Rectal smooth muscle tissue (tissue), 1 donor: ENCODE measurements at regions not wholly inside any gene's neighbourhood (a gene's known extent, or its start where the extent isn't known, plus 50 kb on each side); places are given as distances from the start of the nearest gene placed in this dataset.

Experiments used
- H3K27ac ChIP-seq: one replicate; pipeline ENCODE4 v1.7.0; 2013; ENCODE audit warnings: low read depth, low read length, inconsistent platforms
- H3K27me3 ChIP-seq: one replicate; pipeline ENCODE4 v1.7.0; 2013; ENCODE audit warnings: low read length; ENCODE audit not compliant: control insufficient read depth, insufficient read depth
- H3K36me3 ChIP-seq: one replicate; pipeline ENCODE4 v1.7.0; 2013; ENCODE audit warnings: low read length; ENCODE audit not compliant: control insufficient read depth, insufficient read depth
- H3K4me1 ChIP-seq: one replicate; pipeline ENCODE4 v1.7.0; 2013; ENCODE audit warnings: low read length; ENCODE audit not compliant: control insufficient read depth, insufficient read depth
- H3K4me3 ChIP-seq: one replicate; pipeline ENCODE4 v1.7.0; 2013; ENCODE audit warnings: low read length
- H3K9ac ChIP-seq: one replicate; pipeline ENCODE4 v1.7.0; 2013; ENCODE audit warnings: low read length

- H3K9ac ChIP-seq = no peak overlapping the region
- H3K4me1 ChIP-seq = no peaks in the 10 kb centered on the region
- H3K27me3 ChIP-seq = no peaks in the 10 kb centered on the region
- no peak overlapping the region for H3K27ac ChIP-seq
- H3K36me3 ChIP-seq = no peaks in the 10 kb centered on the region
- no peak overlapping the region for H3K4me3 ChIP-seq
Measured at GRCh38 chr5:106728208-106728607, 942.5 kb downstream of the EFNA5 start.

GRCh38 chr5:106727071-106727470 is 943.7 kb downstream of the EFNA5 start:
- no peak overlapping the region for H3K27ac ChIP-seq
- H3K4me3 ChIP-seq = no peak overlapping the region
- H3K36me3 ChIP-seq = no peaks in the 10 kb centered on the region
- H3K9ac ChIP-seq = no peak overlapping the region
- no peaks in the 10 kb centered on the region for H3K4me1 ChIP-seq
- no peaks in the 10 kb centered on the region for H3K27me3 ChIP-seq

- H3K4me3 ChIP-seq = no peak overlapping the region
- no peaks in the 10 kb centered on the region for H3K4me1 ChIP-seq
- no peak overlapping the region for H3K27ac ChIP-seq
- H3K9ac ChIP-seq = no peak overlapping the region
- no peaks in the 10 kb centered on the region for H3K27me3 ChIP-seq
- no peaks in the 10 kb centered on the region for H3K36me3 ChIP-seq
Measured at GRCh38 chr5:106720367-106720766, 950.4 kb downstream of the EFNA5 start.

GRCh38 chr5:106699796-106700195 is 970.9 kb downstream of the EFNA5 start:
- no peak overlapping the region for H3K27ac ChIP-seq
- no peaks in the 10 kb centered on the region for H3K36me3 ChIP-seq
- H3K4me1 ChIP-seq = no peaks in the 10 kb centered on the region
- H3K27me3 ChIP-seq = no peaks in the 10 kb centered on the region
- H3K9ac ChIP-seq = no peak overlapping the region
- no peak overlapping the region for H3K4me3 ChIP-seq

GRCh38 chr5:106699198-106699597 is 971.5 kb downstream of the EFNA5 start:
- no peak overlapping the region for H3K27ac ChIP-seq
- no peaks in the 10 kb centered on the region for H3K4me1 ChIP-seq
- H3K9ac ChIP-seq = no peak overlapping the region
- H3K27me3 ChIP-seq = no peaks in the 10 kb centered on the region
- H3K4me3 ChIP-seq = no peak overlapping the region
- no peaks in the 10 kb centered on the region for H3K36me3 ChIP-seq

- H3K27ac ChIP-seq = no peak overlapping the region
- H3K36me3 ChIP-seq = no peaks in the 10 kb centered on the region
- H3K4me1 ChIP-seq = no peaks in the 10 kb centered on the region
- no peak overlapping the region for H3K9ac ChIP-seq
- no peaks in the 10 kb centered on the region for H3K27me3 ChIP-seq
- H3K4me3 ChIP-seq = no peak overlapping the region
Measured at GRCh38 chr5:106698169-106698568, 972.6 kb downstream of the EFNA5 start.

GRCh38 chr5:106691701-106692100 is 979.0 kb downstream of the EFNA5 start:
- Histone ChIP-seq H3K27ac (no peak overlapping the region), H3K36me3 (no peaks in the 10 kb centered on the region), H3K4me3 (no peak overlapping the region), H3K4me1 (no peaks in the 10 kb centered on the region), H3K27me3 (no peaks in the 10 kb centered on the region), H3K9ac (no peak overlapping the region)

GRCh38 chr5:106690585-106690984 is 980.2 kb downstream of the EFNA5 start:
- Histone ChIP-seq H3K4me3 (no peak overlapping the region), H3K36me3 (no peaks in the 10 kb centered on the region), H3K4me1 (no peaks in the 10 kb centered on the region), H3K9ac (no peak overlapping the region), H3K27me3 (no peaks in the 10 kb centered on the region), H3K27ac (no peak overlapping the region)

- H3K36me3 ChIP-seq = no peaks in the 10 kb centered on the region
- H3K9ac ChIP-seq = no peak overlapping the region
- H3K4me3 ChIP-seq = no peak overlapping the region
- no peak overlapping the region for H3K27ac ChIP-seq
- H3K27me3 ChIP-seq = no peaks in the 10 kb centered on the region
- H3K4me1 ChIP-seq = no peaks in the 10 kb centered on the region
Measured at GRCh38 chr5:106680330-106680729, 990.4 kb downstream of the EFNA5 start.

GRCh38 chr5:106677057-106677456 is 993.7 kb downstream of the EFNA5 start:
- Histone ChIP-seq H3K4me1 (no peaks in the 10 kb centered on the region), H3K27ac (no peak overlapping the region), H3K4me3 (no peak overlapping the region), H3K36me3 (no peaks in the 10 kb centered on the region), H3K9ac (no peak overlapping the region), H3K27me3 (no peaks in the 10 kb centered on the region)

- Histone ChIP-seq H3K36me3 (no peaks in the 10 kb centered on the region), H3K27me3 (no peaks in the 10 kb centered on the region), H3K27ac (no peak overlapping the region), H3K4me3 (no peak overlapping the region), H3K9ac (no peak overlapping the region), H3K4me1 (no peaks in the 10 kb centered on the region)
Measured at GRCh38 chr5:106675687-106676086, 995.0 kb downstream of the EFNA5 start.

GRCh38 chr5:106673941-106674340 is 996.8 kb downstream of the EFNA5 start:
- Histone ChIP-seq H3K27me3 (no peaks in the 10 kb centered on the region), H3K36me3 (no peaks in the 10 kb centered on the region), H3K4me1 (no peaks in the 10 kb centered on the region), H3K9ac (no peak overlapping the region), H3K4me3 (no peak overlapping the region), H3K27ac (no peak overlapping the region)

GRCh38 chr5:106661866-106662265 is 1008.9 kb downstream of the EFNA5 start:
- H3K27me3 ChIP-seq = no peaks in the 10 kb centered on the region
- H3K36me3 ChIP-seq = no peaks in the 10 kb centered on the region
- H3K4me1 ChIP-seq = no peaks in the 10 kb centered on the region
- no peak overlapping the region for H3K9ac ChIP-seq
- no peak overlapping the region for H3K4me3 ChIP-seq
- no peak overlapping the region for H3K27ac ChIP-seq
